A549 (cell line): ENCODE measurements at regions not wholly inside any gene's neighbourhood (a gene's known extent, or its start where the extent isn't known, plus 50 kb on each side); places are given as distances from the start of the nearest gene placed in this dataset.

ENCODE experiments used
- CBX8 ChIP-seq: fragments of 200-600 bp; sonication (generic); IDR thresholded peaks from 2 replicates; pipeline ENCODE4 v1.6.1; 2016
- CHD2 ChIP-seq: fragments of 150-350 bp; IDR thresholded peaks from 2 replicates; pipeline ENCODE4 v1.6.1; 2014; ENCODE audit warnings: low read length; ENCODE audit not compliant: partially characterized antibody
- CHD4 ChIP-seq: fragments of 200-600 bp; sonication (generic); IDR thresholded peaks from 2 replicates; pipeline ENCODE4 v1.6.1; 2016; ENCODE audit warnings: antibody characterized with exemption, mild to moderate bottlenecking, borderline replicate concordance
- ESRRA ChIP-seq: fragments of 150-350 bp; IDR thresholded peaks from 2 replicates; pipeline ENCODE4 v1.6.1; 2014; ENCODE audit warnings: mild to moderate bottlenecking, low read length, borderline replicate concordance
- FOSB ChIP-seq: fragments of 250-450 bp; sonication (Bioruptor Pico); IDR thresholded peaks from 2 replicates; pipeline ENCODE4 v1.5.0; 2020; ENCODE audit warnings: mild to moderate bottlenecking, moderate library complexity
- HOXA7 ChIP-seq: fragments of 250-450 bp; sonication (Bioruptor Pico); IDR thresholded peaks from 2 replicates; pipeline ENCODE4 v1.5.0; 2020; ENCODE audit warnings: mild to moderate bottlenecking, moderate library complexity
- JUN ChIP-seq, 2 experiments: fragments of >200 bp; sonication (Bioruptor Twin); formaldehyde crosslinking; IDR thresholded peaks; 2 replicates in 1 of 2; 3 replicates in 1 of 2; pipeline ENCODE4 v1.6.1; 2016 to 2017
- POLR2A ChIP-seq: IDR thresholded peaks from 2 replicates; pipeline ENCODE4 v1.6.1; 2012; ENCODE audit warnings: mild to moderate bottlenecking, low read length
- RAD21 ChIP-seq, 2 experiments: fragments of >200 bp in 1 of 2; sonication (Bioruptor Twin) in 1 of 2; formaldehyde crosslinking in 1 of 2; IDR thresholded peaks in 1 of 2; conservative IDR thresholded peaks in 1 of 2; 2 replicates in 1 of 2; 3 replicates in 1 of 2; pipeline ENCODE4 v1.6.1; 2012 to 2018; ENCODE audit warnings: inconsistent platforms in 1 of 2
- RCOR1 ChIP-seq: fragments of 150-350 bp; IDR thresholded peaks from 2 replicates; pipeline ENCODE4 v1.6.1; 2014; ENCODE audit warnings: antibody characterized with exemption, low read length, low read depth
- ZC3H11A ChIP-seq: fragments of 450-650 bp; IDR thresholded peaks from 2 replicates; pipeline ENCODE4 v1.6.1; 2014; ENCODE audit warnings: antibody characterized with exemption, mild to moderate bottlenecking
- TF ChIP-seq, protein P1 (sequence below): fragments of 200-600 bp; sonication (generic); IDR thresholded peaks from 2 replicates; pipeline ENCODE4 v1.6.1; 2016; ENCODE audit warnings: antibody characterized with exemption, mild to moderate bottlenecking, moderate library complexity
- TF ChIP-seq, protein P2 (sequence below): fragments of >200 bp; sonication (Bioruptor Twin); formaldehyde crosslinking; IDR thresholded peaks from 3 replicates; pipeline ENCODE4 v1.5.1; 2016
- TF ChIP-seq, protein P3 (sequence below): fragments of 150-350 bp; IDR thresholded peaks from 2 replicates; pipeline ENCODE4 v1.6.1; 2014; ENCODE audit warnings: low read depth, mild to moderate bottlenecking, low read length

DNA sequence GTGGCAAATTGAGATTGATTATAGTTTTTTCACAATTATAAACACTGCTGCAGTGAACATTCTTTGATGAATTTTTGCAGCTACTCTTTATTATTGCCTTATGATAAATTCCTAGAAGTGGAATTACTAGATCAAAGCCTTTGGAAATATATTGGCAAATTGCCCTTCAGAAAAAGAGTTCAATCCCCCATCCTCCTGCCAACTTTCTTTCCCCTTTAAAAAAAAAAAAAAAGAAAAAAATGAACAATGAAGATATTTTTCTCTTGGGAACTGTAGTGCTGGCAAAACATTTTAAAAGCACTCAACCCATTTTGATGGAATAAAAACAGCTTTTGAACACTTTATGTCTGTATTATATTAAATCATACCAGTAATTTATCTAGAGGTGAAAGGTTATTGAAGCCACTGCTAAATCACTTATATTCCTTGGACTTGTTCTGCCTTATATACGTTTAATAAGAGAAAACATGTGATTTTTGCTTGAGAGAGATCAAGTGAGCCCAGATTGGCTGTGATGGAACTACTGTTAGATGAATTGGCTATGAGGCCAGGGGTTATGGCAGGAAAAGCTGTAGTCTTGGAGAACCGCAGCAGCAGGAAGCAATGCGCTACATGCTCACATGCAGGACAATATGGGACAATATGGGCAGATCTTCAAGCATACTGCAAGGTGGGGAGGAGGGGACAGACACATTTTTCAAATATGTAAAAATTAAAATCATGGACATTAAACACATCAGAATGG lies 212.8 kb upstream of the C2CD4B start:
- TF ChIP-seq, protein P1, sequence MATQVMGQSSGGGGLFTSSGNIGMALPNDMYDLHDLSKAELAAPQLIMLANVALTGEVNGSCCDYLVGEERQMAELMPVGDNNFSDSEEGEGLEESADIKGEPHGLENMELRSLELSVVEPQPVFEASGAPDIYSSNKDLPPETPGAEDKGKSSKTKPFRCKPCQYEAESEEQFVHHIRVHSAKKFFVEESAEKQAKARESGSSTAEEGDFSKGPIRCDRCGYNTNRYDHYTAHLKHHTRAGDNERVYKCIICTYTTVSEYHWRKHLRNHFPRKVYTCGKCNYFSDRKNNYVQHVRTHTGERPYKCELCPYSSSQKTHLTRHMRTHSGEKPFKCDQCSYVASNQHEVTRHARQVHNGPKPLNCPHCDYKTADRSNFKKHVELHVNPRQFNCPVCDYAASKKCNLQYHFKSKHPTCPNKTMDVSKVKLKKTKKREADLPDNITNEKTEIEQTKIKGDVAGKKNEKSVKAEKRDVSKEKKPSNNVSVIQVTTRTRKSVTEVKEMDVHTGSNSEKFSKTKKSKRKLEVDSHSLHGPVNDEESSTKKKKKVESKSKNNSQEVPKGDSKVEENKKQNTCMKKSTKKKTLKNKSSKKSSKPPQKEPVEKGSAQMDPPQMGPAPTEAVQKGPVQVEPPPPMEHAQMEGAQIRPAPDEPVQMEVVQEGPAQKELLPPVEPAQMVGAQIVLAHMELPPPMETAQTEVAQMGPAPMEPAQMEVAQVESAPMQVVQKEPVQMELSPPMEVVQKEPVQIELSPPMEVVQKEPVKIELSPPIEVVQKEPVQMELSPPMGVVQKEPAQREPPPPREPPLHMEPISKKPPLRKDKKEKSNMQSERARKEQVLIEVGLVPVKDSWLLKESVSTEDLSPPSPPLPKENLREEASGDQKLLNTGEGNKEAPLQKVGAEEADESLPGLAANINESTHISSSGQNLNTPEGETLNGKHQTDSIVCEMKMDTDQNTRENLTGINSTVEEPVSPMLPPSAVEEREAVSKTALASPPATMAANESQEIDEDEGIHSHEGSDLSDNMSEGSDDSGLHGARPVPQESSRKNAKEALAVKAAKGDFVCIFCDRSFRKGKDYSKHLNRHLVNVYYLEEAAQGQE, result no peak
- TF ChIP-seq, protein P2, sequence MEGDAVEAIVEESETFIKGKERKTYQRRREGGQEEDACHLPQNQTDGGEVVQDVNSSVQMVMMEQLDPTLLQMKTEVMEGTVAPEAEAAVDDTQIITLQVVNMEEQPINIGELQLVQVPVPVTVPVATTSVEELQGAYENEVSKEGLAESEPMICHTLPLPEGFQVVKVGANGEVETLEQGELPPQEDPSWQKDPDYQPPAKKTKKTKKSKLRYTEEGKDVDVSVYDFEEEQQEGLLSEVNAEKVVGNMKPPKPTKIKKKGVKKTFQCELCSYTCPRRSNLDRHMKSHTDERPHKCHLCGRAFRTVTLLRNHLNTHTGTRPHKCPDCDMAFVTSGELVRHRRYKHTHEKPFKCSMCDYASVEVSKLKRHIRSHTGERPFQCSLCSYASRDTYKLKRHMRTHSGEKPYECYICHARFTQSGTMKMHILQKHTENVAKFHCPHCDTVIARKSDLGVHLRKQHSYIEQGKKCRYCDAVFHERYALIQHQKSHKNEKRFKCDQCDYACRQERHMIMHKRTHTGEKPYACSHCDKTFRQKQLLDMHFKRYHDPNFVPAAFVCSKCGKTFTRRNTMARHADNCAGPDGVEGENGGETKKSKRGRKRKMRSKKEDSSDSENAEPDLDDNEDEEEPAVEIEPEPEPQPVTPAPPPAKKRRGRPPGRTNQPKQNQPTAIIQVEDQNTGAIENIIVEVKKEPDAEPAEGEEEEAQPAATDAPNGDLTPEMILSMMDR, result no peak
- TF ChIP-seq POLR2A, result no peak
- no peak for TF ChIP-seq CBX8
- TF ChIP-seq CHD2, result no peak
- TF ChIP-seq CHD4, result no peak
- no peak for TF ChIP-seq FOSB
- TF ChIP-seq JUN (IDR thresholded peaks at IDR 0.05), result no peak
- TF ChIP-seq RAD21 (conservative IDR thresholded peaks at IDR 0.05 in 1 of 2, IDR thresholded peaks at IDR 0.05 in 1 of 2), result no peak
- no peak for TF ChIP-seq ESRRA
- TF ChIP-seq, protein P3, sequence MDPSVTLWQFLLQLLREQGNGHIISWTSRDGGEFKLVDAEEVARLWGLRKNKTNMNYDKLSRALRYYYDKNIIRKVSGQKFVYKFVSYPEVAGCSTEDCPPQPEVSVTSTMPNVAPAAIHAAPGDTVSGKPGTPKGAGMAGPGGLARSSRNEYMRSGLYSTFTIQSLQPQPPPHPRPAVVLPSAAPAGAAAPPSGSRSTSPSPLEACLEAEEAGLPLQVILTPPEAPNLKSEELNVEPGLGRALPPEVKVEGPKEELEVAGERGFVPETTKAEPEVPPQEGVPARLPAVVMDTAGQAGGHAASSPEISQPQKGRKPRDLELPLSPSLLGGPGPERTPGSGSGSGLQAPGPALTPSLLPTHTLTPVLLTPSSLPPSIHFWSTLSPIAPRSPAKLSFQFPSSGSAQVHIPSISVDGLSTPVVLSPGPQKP, result no peak
- no peak for TF ChIP-seq ZC3H11A
- no peak for TF ChIP-seq HOXA7 (CRISPR knock-in tag)
- no peak for TF ChIP-seq RCOR1
